CD4-positive, alpha-beta T cell treated with Interleukin-6 for 4 hours (primary cell): ENCODE measurements at regions not wholly inside any gene's neighbourhood (a gene's known extent, or its start where the extent isn't known, plus 50 kb on each side); places are given as distances from the start of the nearest gene placed in this dataset.
"Not testable (repeated sequence)": the region's sequence is repeated elsewhere in the genome, so short reads cannot be mapped to it uniquely, and the experiment has no call there.

Source experiments
- DNase-seq: peaks from one replicate; pipeline ENCODE4 v3.0.0-alpha.2; 2020; ENCODE audit warnings: mixed read lengths

DNA sequence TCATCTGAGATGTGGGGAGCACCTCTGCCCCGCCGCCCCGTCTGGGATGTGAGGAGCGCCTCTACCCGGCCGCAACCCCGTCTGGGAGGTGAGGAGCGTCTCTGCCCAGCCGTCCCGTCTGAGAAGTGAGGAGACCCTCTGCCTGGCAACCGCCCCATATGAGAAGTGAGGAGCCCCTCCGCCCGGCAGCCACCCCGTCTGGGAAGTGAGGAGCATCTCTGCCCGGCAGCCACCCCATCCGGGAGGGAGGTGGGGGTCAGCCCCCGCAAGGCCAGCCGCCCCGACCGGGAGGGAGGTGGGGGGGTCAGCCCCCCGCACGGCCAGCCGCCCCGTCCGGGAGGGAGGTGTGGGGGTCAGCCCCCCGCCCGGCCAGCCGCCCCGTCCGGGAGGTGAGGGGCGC, 89.9 kb downstream of the PHLDA1 start:
- not testable (repeated sequence) for DNase-seq

DNA sequence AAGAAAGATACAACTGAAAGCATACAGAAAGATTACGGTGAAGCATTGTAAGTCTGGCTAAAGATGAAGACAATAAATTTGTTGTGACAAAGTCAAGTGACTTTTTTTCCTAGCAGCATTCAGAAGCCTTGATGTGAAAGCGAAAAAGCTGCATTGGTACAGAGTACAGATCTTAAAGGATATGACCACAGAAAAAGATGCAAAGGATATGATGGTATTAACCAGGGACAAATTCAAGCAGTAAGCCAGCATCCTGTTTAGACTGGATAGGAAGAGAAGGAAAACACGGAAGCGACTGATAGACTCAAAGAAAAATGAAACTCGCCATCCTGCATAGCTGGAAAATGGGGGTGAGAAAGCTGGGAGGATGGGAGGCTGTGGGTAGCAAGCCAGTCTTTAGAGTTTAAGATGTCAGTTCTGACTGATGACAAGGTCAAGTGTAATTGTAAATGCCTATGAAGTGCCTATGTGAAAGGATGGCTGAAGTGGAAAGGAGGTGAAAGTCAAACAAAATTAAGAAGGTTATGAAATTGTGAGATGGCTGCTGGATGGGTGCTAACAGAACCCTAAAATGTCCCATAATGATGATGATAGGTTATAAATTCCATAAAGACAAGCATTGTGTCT, 92.4 kb downstream of the PHLDA1 start:
- no peak for DNase-seq

DNA sequence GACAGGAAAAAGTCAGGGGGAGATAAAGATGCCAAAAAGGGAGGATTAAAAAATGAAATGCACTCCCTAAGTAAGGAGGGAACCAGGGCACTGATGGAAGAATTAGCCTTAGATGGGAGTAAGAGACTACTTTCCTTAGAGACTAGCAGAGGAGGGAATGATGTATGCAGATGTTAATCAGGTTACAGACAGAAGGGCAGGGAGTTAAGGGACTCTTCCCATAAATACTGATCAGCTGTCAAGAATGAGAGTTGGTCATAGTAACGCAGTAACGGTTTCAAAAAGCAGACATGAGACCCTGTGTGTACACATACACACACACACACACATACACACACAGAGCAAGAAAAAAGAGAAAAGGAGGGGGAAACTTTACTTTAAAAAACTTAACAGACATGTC, 93.4 kb downstream of the PHLDA1 start:
- no peak for DNase-seq

DNA sequence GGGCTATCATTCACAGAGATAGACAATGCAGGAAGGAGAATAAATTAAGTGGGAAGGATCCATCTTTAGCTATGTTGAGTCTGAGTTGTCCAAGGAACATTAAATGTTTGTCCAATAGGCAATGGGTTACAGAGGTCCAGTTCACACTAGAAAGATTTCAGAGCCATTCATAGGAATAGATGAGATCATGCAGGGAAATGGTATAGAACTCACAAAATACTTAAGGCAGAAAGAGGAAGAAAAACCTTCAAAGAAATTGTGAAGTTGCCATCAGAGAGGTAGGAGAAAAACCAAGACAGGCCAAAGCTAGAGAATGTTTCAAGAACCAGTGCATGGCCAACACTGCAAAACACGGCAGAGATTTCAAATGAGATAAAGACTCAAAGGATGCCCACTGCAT, 94.1 kb downstream of the PHLDA1 start:
- no peak for DNase-seq

DNA sequence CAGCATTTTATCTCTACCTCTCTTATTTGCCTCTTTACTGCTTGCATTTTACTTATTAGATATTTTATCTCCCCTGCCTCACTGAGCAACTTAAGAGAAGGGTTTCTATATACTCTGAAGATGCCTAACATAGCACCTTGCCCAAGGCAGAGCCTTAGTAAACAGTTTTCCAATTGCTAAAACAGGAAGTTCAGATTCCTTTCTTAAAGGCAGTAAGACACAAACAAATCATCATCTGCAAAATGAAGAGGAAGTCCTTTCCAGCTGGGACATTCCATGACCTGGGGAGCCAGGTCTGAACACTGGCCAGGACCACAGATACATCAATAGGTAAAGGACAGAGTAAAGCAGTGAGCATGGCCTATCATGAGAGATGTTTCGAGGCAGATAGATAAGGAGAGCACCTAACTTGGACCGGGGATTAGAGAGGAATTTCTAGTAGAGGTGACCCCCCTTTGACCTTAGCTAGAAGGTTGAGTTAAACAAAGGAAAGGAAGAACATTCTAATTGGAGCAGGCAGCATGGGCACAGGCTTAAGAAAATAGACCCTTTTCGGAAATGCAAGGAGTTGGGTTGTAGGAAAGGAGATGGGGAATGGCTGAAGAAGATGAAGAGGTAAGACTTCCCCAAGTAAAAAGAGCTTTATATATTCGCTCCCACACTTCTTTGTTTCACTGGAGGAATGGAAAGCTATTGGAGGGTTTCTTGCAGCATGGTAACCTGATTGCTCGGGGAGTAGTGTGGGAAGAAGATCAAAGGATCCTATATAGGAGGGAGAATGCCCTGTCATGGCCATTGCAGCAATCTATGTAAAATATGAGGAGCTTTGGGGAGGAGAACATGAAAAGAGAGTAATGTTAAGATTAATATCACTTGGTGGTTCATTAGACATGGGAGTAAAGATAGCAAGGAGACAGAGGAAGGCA, 94.8 kb downstream of the PHLDA1 start:
- no peak for DNase-seq

DNA sequence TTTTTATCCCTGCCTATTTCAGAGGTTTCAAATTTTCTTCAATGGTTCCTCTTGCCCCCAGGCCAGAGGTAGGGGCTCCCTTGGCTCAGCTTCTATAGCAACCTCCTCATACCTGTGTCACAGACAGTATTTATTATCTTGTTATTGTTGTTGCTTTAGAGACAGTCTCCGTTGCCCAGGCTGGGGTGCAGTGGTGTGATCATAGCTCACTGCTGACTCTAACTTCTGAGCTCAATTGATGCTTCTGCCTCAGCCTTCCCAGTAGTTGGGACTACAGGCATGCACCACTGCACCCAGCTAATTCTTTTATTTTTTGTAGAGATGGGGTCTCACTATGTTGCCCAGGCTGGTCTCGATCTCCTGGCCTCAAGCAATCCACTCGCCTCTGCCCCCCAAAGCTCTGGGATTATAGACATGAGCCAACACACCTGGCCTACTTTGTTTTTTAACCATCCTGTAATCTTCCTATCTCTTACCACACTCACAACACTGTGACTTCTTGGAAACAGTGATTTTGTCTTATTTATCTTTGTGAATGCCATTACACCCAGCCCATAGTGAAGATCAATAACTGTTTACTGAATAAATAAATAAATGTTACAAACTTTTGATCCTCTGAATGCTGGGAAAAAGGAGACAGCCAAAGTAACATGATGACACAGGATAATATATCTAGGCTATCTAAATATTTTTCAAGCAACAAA, 95.9 kb downstream of the PHLDA1 start:
- peak; percentile 12 for DNase-seq

DNA sequence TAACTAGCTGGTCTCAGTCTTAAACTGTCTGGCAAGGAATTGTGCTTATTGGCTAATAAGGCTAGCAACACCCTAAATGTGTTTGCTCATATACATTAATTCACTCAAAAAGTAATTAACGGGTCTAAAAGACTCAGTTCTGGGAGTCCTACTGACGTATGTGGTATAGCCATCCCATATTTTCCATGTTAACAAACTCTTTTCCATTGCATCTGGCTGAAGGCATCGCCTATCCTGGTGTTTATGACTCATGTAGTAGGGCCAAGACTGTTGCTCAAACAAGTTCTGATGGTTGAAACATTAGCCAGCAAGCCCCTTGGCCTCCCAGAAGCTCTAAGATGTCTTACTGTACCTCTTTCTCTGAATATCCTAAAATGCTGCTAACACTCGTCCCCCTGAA, 98.5 kb downstream of the PHLDA1 start:
- DNase-seq = no peak

DNA sequence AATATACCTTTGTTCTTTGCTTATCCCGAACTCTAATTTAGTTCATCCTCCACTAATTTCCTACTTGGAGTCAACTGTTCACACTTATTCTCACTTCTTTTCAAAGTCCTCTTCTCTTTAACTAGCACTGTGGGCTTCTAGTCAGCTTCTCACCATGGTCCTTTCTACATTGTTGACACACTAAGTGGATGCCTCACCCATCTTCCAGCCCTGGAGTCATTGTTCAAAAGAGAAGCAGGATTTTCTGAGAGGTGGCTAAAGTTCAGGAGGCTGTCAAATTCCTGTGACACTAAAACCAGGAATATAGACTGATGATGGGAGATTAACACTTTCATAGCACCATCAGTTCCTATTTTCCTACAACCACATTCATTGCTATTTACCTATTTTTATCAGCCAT, 99.3 kb downstream of the PHLDA1 start:
- no peak for DNase-seq

DNA sequence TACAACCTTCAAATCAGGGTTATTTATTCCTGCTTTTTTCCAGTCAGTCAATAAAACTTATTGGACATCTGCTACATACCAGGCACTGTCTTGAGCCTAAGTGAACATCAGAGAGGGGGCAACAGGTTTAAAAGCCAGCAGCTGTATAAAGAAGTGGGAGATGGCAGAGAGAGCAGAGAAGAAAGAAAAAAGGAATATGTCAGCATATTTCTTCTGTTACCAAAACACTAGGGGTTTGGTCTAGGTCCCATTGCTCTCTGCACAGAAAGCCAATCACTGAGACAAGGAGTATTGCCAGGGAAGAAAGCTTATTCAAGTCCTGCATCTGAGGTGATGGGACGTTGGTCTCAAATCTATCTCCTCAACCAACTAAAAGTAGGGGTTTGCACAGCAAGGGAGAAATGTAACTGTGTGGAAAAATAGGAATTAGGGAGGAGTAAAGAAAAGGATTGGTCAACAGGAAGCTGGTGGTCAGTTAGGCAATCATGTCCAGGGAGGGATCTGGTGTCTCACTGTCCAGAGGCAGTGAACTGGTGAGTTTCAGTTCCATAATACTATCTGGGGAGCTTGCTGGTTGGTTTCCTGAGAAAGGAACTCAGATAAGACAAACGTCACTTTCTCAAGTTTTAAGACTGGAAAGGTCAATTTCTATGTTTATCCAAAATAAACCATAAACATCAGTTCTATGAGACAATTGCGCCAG, 107.5 kb downstream of the PHLDA1 start:
- DNase-seq = no peak

DNA sequence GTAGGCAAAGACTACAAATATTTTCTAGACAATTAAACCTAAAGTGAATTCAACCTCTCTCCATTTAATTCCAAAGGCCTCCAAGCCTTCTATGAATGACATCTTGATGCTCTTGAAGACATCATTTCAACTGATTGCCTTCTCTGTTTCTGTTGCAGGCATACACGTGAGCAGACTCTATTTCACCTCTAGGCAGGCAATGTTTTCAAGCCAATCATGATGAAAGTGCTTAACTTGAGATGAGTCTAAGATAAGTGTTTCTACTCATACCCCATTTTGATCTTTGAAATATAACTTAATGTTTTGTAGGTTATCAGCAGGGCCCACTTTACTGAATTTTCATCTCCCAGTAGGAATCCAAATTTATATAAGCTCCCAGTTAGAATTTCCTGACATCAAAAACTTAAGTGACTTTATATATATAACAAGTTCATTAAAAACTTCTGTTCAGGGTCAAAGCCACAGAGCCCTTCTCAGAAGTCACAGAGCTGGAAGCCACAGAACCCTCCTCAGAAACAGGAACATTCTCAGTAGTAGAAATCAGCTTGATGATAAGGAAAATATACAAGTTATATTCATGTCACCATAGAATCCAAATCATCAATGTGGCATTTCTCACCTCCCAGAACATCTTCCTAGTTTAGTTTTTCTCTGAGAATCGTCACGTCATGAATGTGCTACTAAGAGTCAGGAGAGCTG, 108.5 kb downstream of the PHLDA1 start:
- DNase-seq = no peak

DNA sequence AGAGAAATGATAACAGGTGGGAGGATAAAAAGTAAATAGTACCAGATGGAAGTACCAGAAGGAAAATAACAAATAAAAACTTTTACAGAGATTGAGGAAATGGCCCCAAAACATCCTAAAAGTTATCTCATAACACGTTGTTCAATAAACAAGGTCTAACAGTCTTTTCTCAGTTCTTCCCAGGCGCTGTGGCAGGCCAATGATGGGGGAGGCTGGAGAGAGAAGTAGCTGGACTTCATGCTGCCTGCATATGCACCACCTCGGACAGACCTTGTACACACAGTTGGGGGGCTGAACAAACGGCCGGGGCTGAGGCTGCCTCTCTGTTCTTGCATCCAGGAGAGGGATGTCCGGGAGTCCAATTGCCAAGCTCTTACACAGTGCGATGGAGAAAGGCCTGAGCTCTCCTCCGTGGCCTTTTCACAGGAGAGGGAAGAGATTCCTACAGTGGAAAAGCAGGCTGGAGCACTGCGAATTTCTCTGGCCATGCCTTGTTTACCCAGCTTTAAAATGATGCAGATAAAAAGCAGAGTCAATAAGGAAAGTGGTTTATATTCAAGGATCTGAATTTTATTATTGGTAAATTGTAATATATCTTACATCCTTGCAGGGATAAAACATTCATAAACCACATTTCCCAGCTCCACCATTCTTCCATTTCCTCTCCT, 109.8 kb downstream of the PHLDA1 start:
- DNase-seq = no peak

DNA sequence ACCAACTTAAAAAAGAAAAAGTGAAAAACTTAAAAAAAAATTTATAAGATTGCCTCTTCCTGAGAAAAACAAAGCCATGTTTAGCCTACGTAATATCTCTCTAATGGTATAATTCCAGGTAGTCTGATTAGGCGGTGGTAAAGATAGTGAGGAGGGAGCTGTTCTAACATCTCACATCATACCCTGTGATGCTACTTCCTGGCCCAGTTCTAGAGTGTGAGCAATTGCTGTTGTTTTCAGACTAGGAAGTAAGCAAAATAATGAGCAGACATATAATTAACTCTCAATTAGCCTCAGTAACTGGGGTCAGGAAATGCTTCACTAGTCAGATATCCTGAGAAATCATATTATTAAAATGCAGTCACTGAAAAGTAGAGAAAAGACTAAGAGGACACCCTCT, 113.9 kb downstream of the PHLDA1 start:
- no peak for DNase-seq

DNA sequence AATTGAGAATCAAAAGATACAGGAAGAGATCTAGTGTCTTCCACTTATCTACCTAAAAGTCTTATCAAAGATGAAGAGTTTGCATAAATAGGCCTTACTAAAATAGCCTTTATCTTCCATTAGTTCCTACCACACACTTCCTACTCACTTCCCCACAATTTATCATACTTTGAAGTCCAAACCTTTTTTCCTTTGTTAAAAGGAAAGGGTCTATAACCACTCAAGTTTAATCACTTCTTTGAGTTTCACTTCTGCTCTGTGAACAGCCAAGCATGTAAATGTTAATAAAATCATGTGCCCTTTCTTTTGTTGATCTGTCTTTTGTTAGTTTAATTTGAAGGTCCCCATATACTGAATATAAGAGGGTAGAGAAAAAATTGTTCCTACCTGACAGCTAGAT, 114.5 kb downstream of the PHLDA1 start:
- DNase-seq = no peak

DNA sequence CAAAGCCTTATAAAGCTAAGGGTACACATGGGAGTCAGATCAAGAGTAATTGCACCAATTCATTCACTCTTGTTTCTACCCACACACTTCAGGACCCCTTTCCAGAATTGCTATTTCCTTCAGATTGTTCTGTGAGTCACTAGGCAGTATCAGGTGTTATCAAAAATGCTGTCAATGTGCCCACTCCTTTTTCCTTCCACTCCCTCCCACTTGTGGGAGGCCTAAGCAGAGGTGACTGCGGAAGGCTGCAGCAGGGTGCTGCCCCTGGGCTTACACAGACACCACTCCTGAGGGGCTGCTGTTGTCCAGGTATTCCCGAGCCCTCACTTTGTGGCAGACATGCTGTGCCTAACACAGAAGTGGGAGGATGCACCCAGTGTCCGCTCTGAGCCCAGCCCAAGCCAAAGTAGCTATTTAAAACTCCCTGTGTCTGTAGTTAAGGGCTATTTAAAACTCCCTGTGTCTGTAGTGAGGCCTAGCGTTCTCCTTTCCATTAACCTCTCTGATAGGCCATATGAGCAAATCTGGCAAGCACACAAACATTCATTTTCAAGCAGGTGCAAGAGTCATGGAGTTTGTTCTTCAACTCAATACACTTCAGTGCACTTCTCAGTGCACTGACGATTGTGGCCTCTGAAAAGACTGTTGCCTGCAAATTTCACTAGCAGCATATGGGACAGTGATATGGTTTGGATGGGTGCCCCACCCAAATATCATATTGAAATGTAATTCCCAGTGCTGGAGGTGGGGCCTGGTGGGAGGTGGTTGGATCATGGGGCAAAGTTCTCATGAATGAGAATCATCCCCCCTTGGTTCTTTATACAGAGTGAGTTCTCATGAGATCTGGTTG, 117.8 kb downstream of the PHLDA1 start:
- no peak for DNase-seq

DNA sequence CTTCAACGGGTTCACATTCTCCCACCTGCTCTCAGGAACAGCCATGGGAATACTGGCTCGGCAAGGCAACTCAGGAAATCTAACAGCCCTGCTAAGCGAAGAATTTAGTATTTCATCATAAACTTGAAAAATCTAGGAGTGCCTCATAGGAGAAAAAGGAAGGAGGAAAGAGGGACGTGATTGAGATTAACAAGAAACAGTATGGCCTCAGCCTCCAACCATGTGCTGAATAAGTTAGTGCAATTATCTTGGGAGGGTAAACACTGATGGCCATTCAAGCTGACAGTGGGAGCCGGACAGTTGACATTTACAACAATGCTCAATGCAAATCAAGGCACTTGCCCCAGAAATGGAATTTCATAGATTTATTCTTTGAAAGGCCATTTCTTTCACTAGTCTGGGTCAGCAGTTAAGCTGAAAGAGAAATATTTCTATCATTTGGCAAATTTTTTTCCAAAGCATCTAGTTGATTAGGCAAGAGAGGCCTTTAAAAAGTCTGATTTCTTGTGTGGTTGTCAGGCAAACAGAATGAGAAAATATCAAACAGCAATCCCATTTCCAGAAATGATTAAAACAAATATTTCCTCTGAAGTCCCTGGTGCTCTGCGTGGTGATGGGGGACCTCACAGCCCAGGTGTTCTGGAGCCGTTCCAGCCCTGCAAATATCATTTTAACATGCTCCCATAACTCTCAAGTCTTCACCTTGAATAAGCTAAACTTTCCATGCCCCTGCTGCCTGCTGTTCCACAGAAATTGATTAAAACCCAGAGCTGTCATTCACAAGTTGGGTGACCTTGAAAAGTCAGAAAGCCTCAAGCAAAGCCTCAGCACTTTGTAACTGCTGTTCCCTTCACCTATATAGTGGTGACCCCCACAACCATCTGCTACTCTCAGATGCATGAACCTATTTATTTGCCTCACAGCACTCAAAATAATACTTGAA, 121.6 kb downstream of the PHLDA1 start:
- DNase-seq = no peak

DNA sequence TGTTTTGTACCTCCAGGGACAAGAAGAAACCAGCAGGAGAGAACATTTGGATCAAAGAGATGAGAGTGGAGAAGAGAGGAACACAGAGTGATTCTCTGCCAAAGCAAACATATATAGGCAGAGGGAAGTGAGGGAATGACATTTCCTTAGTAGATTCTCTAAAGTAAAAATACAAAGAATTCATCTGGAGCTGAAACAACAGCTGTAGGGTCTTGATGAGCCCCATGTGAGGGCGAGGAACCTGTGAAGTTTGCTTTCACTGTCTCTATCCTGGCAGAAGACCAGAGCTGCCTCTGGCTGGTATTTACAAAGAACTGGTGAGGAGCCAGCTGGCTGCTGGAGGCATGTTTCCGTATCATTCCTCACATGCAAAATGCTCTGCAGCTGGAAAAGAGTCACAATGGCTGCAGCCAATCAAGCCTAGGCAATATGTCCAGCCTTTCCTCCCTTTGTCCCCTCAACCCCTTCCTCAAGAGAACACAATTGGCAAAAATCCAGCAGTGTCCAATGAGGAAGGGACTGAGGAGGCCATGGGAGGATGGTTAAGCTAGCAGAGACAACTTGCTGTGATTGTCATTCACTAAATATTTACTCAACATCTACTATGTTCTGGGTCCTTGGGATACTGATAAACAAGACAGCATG, 122.5 kb downstream of the PHLDA1 start:
- no peak for DNase-seq

DNA sequence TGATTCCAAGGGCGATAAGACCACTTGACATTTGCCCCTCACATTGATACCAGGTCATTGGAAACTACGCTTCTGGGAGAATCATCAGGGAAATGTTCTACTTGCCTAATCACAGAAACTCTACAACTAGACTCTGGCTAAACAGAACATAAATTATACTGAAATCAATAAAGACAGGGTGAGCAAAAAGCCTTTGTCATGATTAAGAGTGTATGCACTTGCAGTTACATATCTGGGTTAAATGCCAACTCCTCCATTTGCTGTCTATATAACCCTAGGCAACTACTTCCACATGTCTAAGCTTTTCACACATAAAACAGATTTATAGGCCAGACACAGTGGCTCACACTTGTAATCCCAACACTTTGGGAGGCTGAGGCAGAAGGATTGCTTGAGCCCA, 125.7 kb downstream of the PHLDA1 start:
- DNase-seq = no peak

DNA sequence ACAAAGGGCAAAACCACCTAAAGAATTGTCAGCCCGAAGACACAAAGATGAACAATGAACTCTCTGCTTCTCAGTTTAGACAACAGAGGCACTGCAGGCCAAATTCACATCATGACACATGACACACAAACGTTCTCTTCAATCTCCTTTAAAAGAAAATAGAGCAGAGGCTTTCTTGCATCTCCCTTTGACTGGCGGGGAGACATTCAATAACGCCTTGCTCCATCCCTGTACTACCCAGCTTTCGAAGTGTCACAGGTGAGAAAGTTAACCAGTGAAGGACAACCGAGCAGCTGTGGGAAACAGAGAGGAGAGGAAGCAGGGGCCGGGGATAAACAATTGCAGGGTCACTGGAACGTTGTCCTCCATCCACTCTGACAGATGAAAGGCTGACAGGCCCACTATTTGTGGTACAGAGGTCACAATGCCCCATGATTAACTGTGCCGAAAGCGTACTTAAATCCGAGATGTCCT, 130.8 kb downstream of the PHLDA1 start:
- DNase-seq = no peak

DNA sequence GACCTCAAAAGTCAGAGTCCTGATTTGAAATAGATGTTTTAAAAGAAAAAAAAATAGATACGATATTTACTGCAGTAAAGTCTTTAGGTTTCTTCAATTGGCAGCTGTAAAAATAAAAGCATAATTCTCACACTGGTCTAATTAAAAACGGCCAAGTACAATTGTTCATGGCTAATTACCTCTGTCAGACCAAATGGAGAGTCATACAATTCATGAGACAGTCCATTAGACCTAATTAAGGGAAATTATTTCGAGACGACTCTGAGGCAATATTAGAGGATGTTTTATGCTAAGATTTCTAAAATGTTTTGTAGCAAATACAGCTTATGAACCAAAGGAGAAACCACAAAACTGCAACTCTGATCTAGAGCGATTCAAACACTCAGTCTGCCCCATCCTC, 131.3 kb downstream of the PHLDA1 start:
- DNase-seq = no peak
